NCI-H2227 treated with DMSO at 0.1 percent for 48 hours (cell line): ENCODE measurements at regions not wholly inside any gene's neighbourhood (a gene's known extent, or its start where the extent isn't known, plus 50 kb on each side); places are given as distances from the start of the nearest gene placed in this dataset.
"Not testable (repeated sequence)": the region's sequence is repeated elsewhere in the genome, so short reads cannot be mapped to it uniquely, and the experiment has no call there.

ENCODE experiments used
- DNase-seq: peaks from one replicate; lab custom pipeline; 2025; lab: John Stamatoyannopoulos, UW

GRCh38 chr6:48403587-48403986, 292.6 kb upstream of the PTCHD4 start:
- DNase-seq: no peak

DNA sequence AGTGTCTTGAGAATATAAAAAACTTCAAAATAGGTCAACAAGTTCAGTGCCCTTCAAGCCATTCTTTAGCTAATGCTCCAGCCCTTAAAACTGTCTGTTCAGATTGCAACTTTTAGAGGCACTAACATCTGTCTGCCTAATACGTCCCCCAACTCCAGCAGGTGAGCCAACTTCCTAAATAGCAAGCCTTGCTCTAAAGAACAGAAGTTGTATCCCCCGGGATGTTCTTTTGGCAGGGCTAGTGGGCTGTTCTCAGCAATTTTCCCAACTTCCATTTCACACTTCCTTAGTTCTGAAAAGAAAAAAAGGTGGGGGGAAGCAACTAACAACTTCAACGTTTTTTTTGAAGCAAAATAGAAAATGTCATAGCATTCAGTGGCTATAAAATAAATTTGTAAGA, 290.0 kb upstream of the PTCHD4 start:
- no peak for DNase-seq

- DNase-seq: no peak
Observed at GRCh38 chr6:48397887-48398286, 286.9 kb upstream of the PTCHD4 start.

- no peak for DNase-seq
Observed at GRCh38 chr6:48389146-48390043, 278.4 kb upstream of the PTCHD4 start.

DNA sequence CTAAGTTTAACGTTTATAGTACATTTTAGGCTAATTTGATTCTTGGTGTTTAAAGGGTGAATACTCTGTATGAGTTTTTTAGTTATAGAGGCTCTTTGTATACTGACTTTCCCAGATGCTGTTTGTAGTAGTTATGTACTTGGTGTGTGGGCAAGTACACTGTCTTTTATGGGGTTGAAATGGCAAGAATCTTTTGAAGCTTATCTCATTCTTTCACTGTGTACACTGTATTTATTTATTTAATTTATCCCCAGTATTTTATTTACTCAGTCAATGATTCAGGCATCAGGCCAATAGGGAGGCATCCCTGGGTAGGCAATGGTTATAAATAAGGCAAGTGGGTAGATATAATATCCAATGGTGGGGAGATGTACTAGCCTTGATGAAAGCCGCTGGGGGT, 277.0 kb upstream of the PTCHD4 start:
- DNase-seq: no peak

- no peak for DNase-seq
Observed at GRCh38 chr6:48378884-48379407, 267.9 kb upstream of the PTCHD4 start.

DNA sequence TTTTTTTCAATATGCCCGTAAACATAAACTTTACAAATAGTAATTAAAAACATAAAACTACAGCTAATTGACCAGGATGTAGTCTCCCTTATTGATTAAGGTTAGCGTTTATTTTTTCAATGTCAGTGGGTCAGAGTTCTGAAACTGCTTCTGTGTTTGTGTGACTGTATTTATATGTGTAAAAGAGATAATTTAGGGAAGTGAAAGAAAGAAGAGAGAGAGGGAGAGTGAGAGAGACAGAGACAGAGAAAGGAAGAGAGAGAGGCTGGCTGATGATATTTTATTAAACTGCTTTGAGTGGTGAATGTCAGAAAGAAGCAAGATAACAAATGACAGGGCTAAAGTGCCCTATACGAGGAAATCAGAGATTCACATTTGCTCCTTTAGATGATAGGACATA, 266.1 kb upstream of the PTCHD4 start:
- no peak for DNase-seq

- DNase-seq: not testable (repeated sequence)
Observed at GRCh38 chr6:48371226-48371625, 260.2 kb upstream of the PTCHD4 start.

DNA sequence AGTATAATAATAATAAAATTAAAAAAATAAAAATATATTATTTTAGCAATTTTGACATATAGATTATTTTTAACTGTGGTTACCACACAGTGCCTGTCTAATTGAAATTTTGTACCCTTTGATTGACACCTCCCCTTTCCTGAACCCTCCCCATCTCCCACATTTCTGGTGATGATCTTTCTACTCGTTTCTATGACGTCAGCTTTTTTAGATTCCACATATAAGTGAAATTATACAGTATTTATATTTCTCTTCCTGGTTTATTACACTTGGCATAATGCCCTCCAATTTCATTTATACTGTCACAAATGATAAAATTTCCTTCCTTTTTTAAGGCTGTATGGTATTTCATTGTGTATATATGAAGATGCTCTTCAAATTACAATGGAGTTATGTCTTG, 258.1 kb upstream of the PTCHD4 start:
- DNase-seq: no peak

DNA sequence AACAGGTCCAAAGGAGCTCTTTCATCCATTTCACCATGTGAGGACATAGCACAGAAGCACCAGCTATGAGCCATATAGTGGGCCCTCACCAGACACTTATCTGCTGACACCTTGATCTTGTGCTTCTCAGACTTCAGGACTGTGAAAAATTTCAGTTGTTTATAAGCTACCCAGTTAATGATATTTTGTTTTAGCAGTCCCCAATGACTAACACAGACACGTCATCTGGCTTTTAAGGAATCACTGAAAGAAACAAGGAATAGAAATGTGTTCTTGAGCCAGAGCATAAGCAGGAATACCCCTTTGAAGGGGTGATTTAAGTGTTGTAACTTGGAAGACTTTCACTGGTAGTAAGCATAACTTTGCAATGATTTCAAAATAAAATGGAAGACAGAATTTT, 214.7 kb upstream of the PTCHD4 start:
- no peak for DNase-seq

DNA sequence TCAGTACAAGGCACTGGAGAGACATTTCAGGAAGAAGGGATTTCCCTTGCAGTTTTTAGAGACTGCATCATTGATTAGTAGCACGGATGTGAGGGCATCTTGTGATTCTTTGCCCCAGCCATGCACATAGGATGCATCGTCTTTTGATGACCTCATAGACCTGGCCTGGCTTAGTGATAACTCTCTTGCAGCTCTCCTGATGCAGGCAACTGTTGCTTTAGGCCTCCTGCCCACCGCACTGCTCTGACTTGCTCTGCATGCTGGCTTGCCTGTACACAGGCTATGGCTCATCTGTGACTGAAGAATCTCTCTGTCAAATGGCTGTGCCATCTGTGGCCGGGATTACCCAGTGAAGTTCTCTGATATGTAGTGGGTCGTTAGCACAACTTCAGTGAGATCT, 207.7 kb upstream of the PTCHD4 start:
- DNase-seq: no peak

- DNase-seq: no peak
Observed at GRCh38 chr6:48315915-48316314, 204.9 kb upstream of the PTCHD4 start.

DNA sequence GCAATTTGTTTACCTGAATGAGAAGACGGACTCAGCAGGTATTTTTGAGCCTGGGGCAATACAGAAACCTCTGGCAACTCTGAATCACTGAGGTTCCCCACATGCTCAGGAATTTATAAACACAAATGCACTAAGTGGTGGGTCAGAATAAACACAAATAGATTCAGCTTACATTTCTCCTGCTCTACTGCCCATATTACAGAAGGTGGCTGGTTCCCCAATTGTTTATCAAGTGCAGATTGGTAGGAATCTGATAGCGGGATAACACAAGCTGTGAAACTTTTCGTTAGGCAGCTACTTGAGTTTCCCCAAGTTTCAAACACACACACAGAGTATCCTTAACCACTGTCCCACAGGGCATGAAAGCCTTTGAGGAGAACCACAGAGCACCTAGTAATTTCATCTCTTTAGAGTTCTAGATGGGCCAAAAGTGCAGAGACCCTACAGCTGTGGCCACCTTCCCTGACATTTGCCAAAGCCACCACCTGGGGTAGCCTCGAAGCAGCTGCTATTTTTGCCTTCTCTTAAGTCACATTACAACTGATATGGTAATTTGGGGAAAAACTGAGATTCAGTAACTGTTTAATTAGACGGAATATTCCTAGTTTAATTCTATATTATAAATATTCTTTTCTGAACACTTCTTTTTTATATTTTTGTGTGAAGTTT, 204.2 kb upstream of the PTCHD4 start:
- DNase-seq: no peak

- no peak for DNase-seq
Observed at GRCh38 chr6:48311301-48311700, 200.3 kb upstream of the PTCHD4 start.

GRCh38 chr6:48307573-48307972, 196.6 kb upstream of the PTCHD4 start:
- DNase-seq: no peak

GRCh38 chr6:48290595-48290994, 179.6 kb upstream of the PTCHD4 start:
- no peak for DNase-seq

DNA sequence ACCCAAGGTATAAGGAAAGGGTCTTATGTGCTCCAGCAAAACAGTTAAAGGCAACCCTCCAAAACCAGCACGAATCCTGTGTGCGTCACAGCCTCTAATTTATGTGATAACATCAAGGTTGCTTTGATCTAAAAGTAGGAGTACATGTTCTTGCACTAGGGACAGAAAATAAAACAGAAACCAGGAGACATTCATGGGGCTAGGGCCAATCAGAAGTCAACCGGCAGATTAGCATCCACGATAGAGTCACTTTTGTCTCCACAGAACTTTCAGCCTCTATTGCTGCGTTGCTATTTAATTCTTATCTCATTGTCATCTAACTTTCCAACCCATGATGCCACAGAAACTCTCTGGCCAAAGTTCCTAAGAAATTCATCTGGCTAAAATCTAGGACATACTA, 178.8 kb upstream of the PTCHD4 start:
- DNase-seq: no peak

- DNase-seq: no peak
Observed at GRCh38 chr6:48281217-48281616, 170.2 kb upstream of the PTCHD4 start.

DNA sequence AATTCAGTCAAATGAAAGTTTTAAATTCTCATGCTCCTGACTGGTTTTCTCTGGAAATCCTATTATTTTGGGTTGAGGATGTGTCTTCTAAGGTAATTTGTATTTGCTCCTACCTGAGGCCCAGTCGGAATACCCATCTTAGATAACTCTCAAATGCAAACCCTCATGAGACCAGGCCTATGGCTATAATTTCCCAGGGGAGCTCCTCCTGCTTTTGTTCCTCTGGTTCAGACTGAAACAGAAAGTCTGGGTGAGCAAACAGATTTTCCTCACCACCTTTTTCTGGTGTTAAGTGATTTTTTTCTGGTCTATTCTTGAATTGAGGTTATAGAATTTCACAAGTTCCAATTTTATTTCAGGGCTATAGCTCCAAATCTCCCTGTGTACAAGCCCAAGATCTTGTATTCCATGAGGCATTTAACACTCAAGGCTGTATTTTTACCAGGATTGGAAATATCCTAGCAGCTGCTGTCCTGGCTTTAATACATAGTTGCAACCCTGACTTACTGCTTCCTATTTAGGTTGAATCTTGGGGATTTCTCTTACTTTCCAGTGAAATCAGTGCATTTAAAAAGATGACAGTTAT, 169.1 kb upstream of the PTCHD4 start:
- no peak for DNase-seq

- no peak for DNase-seq
Observed at GRCh38 chr6:48278261-48278660, 167.3 kb upstream of the PTCHD4 start.

DNA sequence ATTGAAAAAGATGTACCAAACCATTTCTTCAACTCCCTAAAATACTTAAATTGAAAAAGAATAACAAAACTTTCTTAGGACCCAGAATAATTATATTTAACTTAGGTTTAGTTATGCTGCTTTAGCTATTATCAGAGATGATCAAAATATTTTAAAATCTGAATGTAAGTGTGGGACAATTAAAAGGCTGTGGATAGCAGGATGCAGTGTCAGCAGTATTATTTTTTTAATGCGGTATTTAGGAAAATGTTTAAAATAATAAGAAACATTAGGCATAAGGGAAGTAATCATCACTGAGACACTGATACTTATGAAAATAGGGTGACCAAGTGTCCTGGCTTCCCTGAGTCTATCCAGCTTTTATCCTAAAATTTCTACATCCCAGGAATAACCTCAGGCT, 161.5 kb upstream of the PTCHD4 start:
- no peak for DNase-seq

GRCh38 chr6:48255094-48255493, 144.1 kb upstream of the PTCHD4 start:
- no peak for DNase-seq

DNA sequence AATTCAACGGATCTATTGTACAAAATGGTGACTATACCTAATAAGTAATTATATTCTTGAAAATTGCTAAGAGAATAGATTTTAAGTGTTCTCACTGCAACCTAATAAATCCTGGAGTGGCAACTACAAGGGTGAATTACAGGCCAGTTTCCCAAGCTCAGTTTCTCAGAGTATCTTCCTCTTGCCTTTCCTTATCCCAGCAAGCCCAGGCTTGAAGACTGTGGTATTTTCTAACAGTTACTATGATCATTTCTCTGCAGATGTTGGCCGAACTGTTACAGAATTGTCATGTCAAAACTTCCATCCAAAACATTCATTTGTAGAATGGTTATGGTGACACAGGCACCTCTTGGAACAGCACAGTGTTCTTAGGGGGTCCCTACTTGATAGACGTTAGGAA, 138.1 kb upstream of the PTCHD4 start:
- no peak for DNase-seq
